Loucy (cell line): ENCODE measurements at regions not wholly inside any gene's neighbourhood (a gene's known extent, or its start where the extent isn't known, plus 50 kb on each side); places are given as distances from the start of the nearest gene placed in this dataset.

Experiments used
- H2AFZ ChIP-seq: fragments of 200-600 bp; sonication (generic); 2 replicates; pipeline ENCODE4 v1.6.0; 2016; ENCODE audit warnings: antibody characterized with exemption, mild to moderate bottlenecking, low read length, moderate library complexity
- H3F3A ChIP-seq: fragments of 200-600 bp; 2 replicates; pipeline ENCODE4 v1.6.0; 2016; ENCODE audit warnings: antibody characterized with exemption, low read depth, mild to moderate bottlenecking
- H3K27me3 ChIP-seq: fragments of 200-600 bp; sonication (generic); 2 replicates; pipeline ENCODE4 v1.6.1; 2014; ENCODE audit warnings: low read length, mild to moderate bottlenecking; ENCODE audit not compliant: insufficient read depth, poor library complexity, severe bottlenecking
- H3K36me3 ChIP-seq: fragments of 200-600 bp; sonication (generic); 2 replicates; pipeline ENCODE4 v1.6.1; 2016; ENCODE audit warnings: low read length; ENCODE audit not compliant: insufficient read depth
- H3K4me1 ChIP-seq: fragments of 200-600 bp; sonication (generic); 2 replicates; pipeline ENCODE4 v1.5.1; 2014; ENCODE audit warnings: low read length, mild to moderate bottlenecking; ENCODE audit not compliant: insufficient read depth, poor library complexity, severe bottlenecking
- H3K4me2 ChIP-seq: fragments of 200-600 bp; sonication (generic); 2 replicates; pipeline ENCODE4 v1.6.0; 2014; ENCODE audit warnings: antibody characterized with exemption, low read length, low read depth, mild to moderate bottlenecking; ENCODE audit not compliant: poor library complexity, severe bottlenecking
- H3K4me3 ChIP-seq: fragments of 200-600 bp; sonication (generic); 2 replicates; pipeline ENCODE4 v1.5.1; 2014; ENCODE audit warnings: low read length, mild to moderate bottlenecking, mixed read lengths; ENCODE audit not compliant: poor library complexity, severe bottlenecking
- H3K79me2 ChIP-seq: fragments of 200-600 bp; sonication (generic); 2 replicates; pipeline ENCODE4 v1.6.1; 2014; ENCODE audit warnings: low read length; ENCODE audit not compliant: insufficient read depth
- H3K9ac ChIP-seq: fragments of 200-600 bp; sonication (generic); 2 replicates; pipeline ENCODE4 v1.6.0; 2014; ENCODE audit warnings: mild to moderate bottlenecking, low read depth, low read length, moderate library complexity; ENCODE audit not compliant: poor library complexity, severe bottlenecking
- H3K9me2 ChIP-seq: fragments of 200-600 bp; sonication (generic); replicated peaks from 2 replicates; pipeline ENCODE4 v1.6.1; 2016; ENCODE audit warnings: low read depth, low read length, mixed read lengths
- H3K9me3 ChIP-seq: fragments of 200-600 bp; sonication (generic); 2 replicates; pipeline ENCODE4 v1.6.1; 2014; ENCODE audit warnings: mild to moderate bottlenecking, antibody characterized with exemption, low read length, low read depth; ENCODE audit not compliant: insufficient read depth
- H4K20me1 ChIP-seq: fragments of 200-600 bp; sonication (generic); 2 replicates; pipeline ENCODE4 v1.6.0; 2014; ENCODE audit warnings: antibody characterized with exemption, low read length, mild to moderate bottlenecking; ENCODE audit not compliant: insufficient read depth, poor library complexity, severe bottlenecking
- EZH2phosphoT487 ChIP-seq: fragments of 200-600 bp; IDR thresholded peaks from 2 replicates; pipeline ENCODE4 v1.6.1; 2018; ENCODE audit warnings: antibody characterized with exemption, mild to moderate bottlenecking, moderate library complexity, borderline replicate concordance
- TF ChIP-seq, protein P1 (sequence below): fragments of 200-600 bp; sonication (generic); conservative IDR thresholded peaks from 2 replicates; pipeline ENCODE4 v1.5.1; 2014; ENCODE audit warnings: mild to moderate bottlenecking, antibody characterized with exemption, low read length

- Histone ChIP-seq H3K9ac (no peak overlapping the region), H2AFZ (no peak overlapping the region), H3K9me2 (no peaks in the 10 kb centered on the region), H3K4me1 (peaks cover 16% of the 10 kb centered on the region), H3K4me3 (no peak overlapping the region), H3K79me2 (no peaks in the 10 kb centered on the region), H3F3A (no peaks in the 10 kb centered on the region), H4K20me1 (no peaks in the 10 kb centered on the region), H3K4me2 (no peak overlapping the region), H3K9me3 (no peaks in the 10 kb centered on the region), H3K36me3 (no peaks in the 10 kb centered on the region), H3K27me3 (no peaks in the 10 kb centered on the region)
- TF ChIP-seq, protein P1, sequence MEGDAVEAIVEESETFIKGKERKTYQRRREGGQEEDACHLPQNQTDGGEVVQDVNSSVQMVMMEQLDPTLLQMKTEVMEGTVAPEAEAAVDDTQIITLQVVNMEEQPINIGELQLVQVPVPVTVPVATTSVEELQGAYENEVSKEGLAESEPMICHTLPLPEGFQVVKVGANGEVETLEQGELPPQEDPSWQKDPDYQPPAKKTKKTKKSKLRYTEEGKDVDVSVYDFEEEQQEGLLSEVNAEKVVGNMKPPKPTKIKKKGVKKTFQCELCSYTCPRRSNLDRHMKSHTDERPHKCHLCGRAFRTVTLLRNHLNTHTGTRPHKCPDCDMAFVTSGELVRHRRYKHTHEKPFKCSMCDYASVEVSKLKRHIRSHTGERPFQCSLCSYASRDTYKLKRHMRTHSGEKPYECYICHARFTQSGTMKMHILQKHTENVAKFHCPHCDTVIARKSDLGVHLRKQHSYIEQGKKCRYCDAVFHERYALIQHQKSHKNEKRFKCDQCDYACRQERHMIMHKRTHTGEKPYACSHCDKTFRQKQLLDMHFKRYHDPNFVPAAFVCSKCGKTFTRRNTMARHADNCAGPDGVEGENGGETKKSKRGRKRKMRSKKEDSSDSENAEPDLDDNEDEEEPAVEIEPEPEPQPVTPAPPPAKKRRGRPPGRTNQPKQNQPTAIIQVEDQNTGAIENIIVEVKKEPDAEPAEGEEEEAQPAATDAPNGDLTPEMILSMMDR, result no peak
- TF ChIP-seq EZH2phosphoT487, result no peak
These were observed 115.8 kb downstream of the DUSP10 start for GRCh38 chr1:221626041-221626440.

DNA sequence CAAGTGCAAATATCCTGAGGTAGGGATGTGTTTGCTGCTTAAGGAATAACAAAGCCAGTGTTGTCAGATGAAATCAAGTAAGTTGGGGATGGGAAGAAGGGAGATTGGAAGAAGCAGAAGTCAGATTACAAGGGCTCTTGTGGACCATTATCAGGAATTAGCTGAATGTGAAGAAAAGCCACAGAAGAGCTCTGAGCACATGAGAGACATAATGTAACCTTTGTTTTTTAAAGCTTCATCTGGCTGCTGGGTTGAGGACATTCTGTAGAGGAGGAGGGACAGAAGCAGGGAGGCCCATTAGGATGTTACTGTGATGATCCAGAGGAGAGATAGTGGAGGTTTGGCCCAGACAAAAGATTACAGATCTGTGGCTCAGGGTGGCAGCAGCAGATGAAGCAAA, 111.7 kb downstream of the DUSP10 start:
- H3K4me3 ChIP-seq, result no peak overlapping the region
- no peak overlapping the region for H2AFZ ChIP-seq
- no peaks in the 10 kb centered on the region for H3K79me2 ChIP-seq
- no peaks in the 10 kb centered on the region for H3K9me2 ChIP-seq
- H3K9ac ChIP-seq, result no peak overlapping the region
- H3K4me1 ChIP-seq, result peaks cover 37% of the 10 kb centered on the region
- H3F3A ChIP-seq, result 0 out of 2 replicates have a peak, but pooled peaks cover 3% of the 10 kb centered on the region
- TF ChIP-seq EZH2phosphoT487, result no peak
- TF ChIP-seq, protein P1, result no peak
- no peaks in the 10 kb centered on the region for H3K9me3 ChIP-seq
- H4K20me1 ChIP-seq, result no peaks in the 10 kb centered on the region
- no peaks in the 10 kb centered on the region for H3K36me3 ChIP-seq
- no peaks in the 10 kb centered on the region for H3K27me3 ChIP-seq
- H3K4me2 ChIP-seq, result no peak overlapping the region

- Histone ChIP-seq H4K20me1 (no peaks in the 10 kb centered on the region), H3K9ac (peak overlapping the region; percentile 25)
These were observed 110.3 kb downstream of the DUSP10 start for GRCh38 chr1:221631556-221631955.

More at GRCh38 chr1:221631556-221631955, 110.3 kb downstream of the DUSP10 start:
- Histone ChIP-seq H3K4me3 (peak overlapping the region; percentile 12), H3K4me1 (peaks cover 37% of the 10 kb centered on the region), H3K4me2 (peak overlapping the region; percentile 52), H3K36me3 (no peaks in the 10 kb centered on the region), H3K27me3 (no peaks in the 10 kb centered on the region), H2AFZ (peak overlapping the region; percentile 69), H3F3A (0 out of 2 replicates have a peak, but pooled peaks cover 3% of the 10 kb centered on the region), H3K9me2 (no peaks in the 10 kb centered on the region), H3K9me3 (no peaks in the 10 kb centered on the region), H3K79me2 (no peaks in the 10 kb centered on the region)
- TF ChIP-seq, protein P1, result peak; percentile 22; the same call in 1 of the 2 replicates
- no peak for TF ChIP-seq EZH2phosphoT487
